GM12865 (cell line): ENCODE measurements at regions not wholly inside any gene's neighbourhood (a gene's known extent, or its start where the extent isn't known, plus 50 kb on each side); places are given as distances from the start of the nearest gene placed in this dataset.

ENCODE experiments used
- DNase-seq: peaks from one replicate; pipeline ENCODE4 v3.0.0; 2010; ENCODE audit warnings: low read depth
- H3K4me3 ChIP-seq: 2 replicates; pipeline ENCODE4 v1.5.1; 2011; ENCODE audit warnings: mild to moderate bottlenecking, low read depth, low read length, control low read depth
- CTCF ChIP-seq: IDR thresholded peaks from 2 replicates; pipeline ENCODE4 v1.5.1; 2011; ENCODE audit warnings: low read length, control low read depth, low read depth, inconsistent platforms; ENCODE audit not compliant: insufficient read depth; ENCODE audit errors: missing control alignments

GRCh38 chrX:125736008-125736729, 416.5 kb downstream of the TEX13C start:
- no peak for TF ChIP-seq CTCF
- H3K4me3 ChIP-seq = no peak overlapping the region
- no peak for DNase-seq

GRCh38 chrX:125742811-125743210, 423.1 kb downstream of the TEX13C start:
- DNase-seq = no peak
- no peak for TF ChIP-seq CTCF
- H3K4me3 ChIP-seq = no peak overlapping the region

GRCh38 chrX:125744914-125745313, 421.2 kb downstream of the DCAF12L2 start:
- TF ChIP-seq CTCF = no peak
- no peak overlapping the region for H3K4me3 ChIP-seq
- no peak for DNase-seq

- no peak overlapping the region for H3K4me3 ChIP-seq
- no peak for DNase-seq
- TF ChIP-seq CTCF = no peak
These were observed 408.1 kb downstream of the DCAF12L2 start for GRCh38 chrX:125757794-125758564.

DNA sequence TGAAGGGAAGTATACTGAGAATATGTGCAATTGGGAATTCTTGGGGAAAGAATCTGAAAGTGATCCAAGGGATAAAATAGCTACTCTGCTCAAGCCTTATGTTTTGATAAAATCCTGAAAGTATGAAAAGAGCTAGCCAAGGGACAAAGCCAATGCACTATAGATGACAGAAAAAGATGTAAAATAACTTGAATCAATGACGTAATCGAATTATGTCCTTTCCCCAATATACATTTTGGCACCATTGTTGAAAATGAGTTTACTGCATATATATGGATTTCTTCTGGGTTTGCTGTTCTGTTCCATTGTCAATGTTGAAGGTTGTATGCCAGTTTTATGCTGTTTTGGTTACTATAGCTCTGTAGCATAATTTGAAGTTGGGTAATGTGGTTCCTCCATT, 407.3 kb downstream of the DCAF12L2 start:
- H3K4me3 ChIP-seq = no peak overlapping the region
- DNase-seq = no peak
- no peak for TF ChIP-seq CTCF

- no peak for DNase-seq
- no peak for TF ChIP-seq CTCF
- H3K4me3 ChIP-seq = no peak overlapping the region
These were observed 403.1 kb downstream of the DCAF12L2 start for GRCh38 chrX:125762954-125763353.

- H3K4me3 ChIP-seq = no peak overlapping the region
- TF ChIP-seq CTCF = no peak
- DNase-seq = no peak
These were observed 400.7 kb downstream of the DCAF12L2 start for GRCh38 chrX:125765347-125765746.
